GM12878 (cell line): ENCODE measurements at regions not wholly inside any gene's neighbourhood (a gene's known extent, or its start where the extent isn't known, plus 50 kb on each side); places are given as distances from the start of the nearest gene placed in this dataset.

Experiments used
- ATAC-seq: fragments of 200-7000 bp; cut with Tn5 transposase; 3 replicates; pipeline ENCODE4 v1.9.1; 2020; ENCODE audit warnings: mild to moderate bottlenecking, moderate library complexity
- BruUV-seq: library from RNA; stranded (reverse); fragments of 400-500 nt; replicated peaks from 2 replicates; lab custom pipeline; 2021; lab: Mats Ljungman, UMichigan
- CTCF ChIA-PET: fragments of 300-600 bp; sonication (Branson Sonifier 250); formaldehyde crosslinking; extraction: SDS; loops from one replicate; lab custom pipeline; 2021; ENCODE audit warnings: inconsistent platforms; lab: Yijun Ruan, JAX
- POLR2A ChIA-PET: fragments of 350-600 bp; formaldehyde crosslinking; extraction: SDS; loops from one replicate; lab custom pipeline; 2021; ENCODE audit warnings: inconsistent platforms; lab: Charles Lee
- RAD21 ChIA-PET: fragments of 300-600 bp; sonication (Branson Sonifier 250); formaldehyde crosslinking; loops from one replicate; lab custom pipeline; 2023; ENCODE audit warnings: antibody characterized with exemption; ENCODE audit not compliant: unreplicated experiment; lab: Charles Lee
- SMC1A ChIA-PET: fragments of 300-600 bp; sonication (Branson Sonifier 250); formaldehyde crosslinking; loops from one replicate; lab custom pipeline; 2023; ENCODE audit not compliant: unreplicated experiment, uncharacterized antibody; lab: Charles Lee
- DNase-seq: peaks from one replicate; pipeline ENCODE4 v3.0.0-alpha.2; 2011; ENCODE audit warnings: low read depth, low spot score
- FAIRE-seq: peaks from 3 replicates; lab custom pipeline; 2011; peaks lifted over from hg19 to GRCh38; lab: Jason Lieb, UNC
- H2AFZ ChIP-seq: 2 replicates; pipeline ENCODE4 v1.6.0; 2011; ENCODE audit warnings: low read depth, low read length, control low read depth; ENCODE audit not compliant: control insufficient read depth
- H3K27ac ChIP-seq: 2 replicates; pipeline ENCODE4 v1.5.1; 2011; ENCODE audit warnings: control low read depth; ENCODE audit not compliant: control insufficient read depth, insufficient read depth
- H3K27me3 ChIP-seq, 2 experiments: replicated peaks in 1 of 2; 2 replicates each; pipeline versions ENCODE4 v1.6.0 to v1.6.1; 2011; ENCODE audit warnings: low read length in 1 of 2; ENCODE audit not compliant: control insufficient read depth in 2 of 2, insufficient read depth in 2 of 2
- H3K36me3 ChIP-seq, 2 experiments: 2 replicates each; pipeline ENCODE4 v1.5.1; 2011; ENCODE audit warnings: low read length in 1 of 2; ENCODE audit not compliant: control insufficient read depth in 2 of 2, insufficient read depth in 2 of 2
- H3K4me1 ChIP-seq: 2 replicates; pipeline ENCODE4 v1.6.1; 2011; ENCODE audit warnings: mild to moderate bottlenecking, low read length, moderate library complexity, mixed read lengths; ENCODE audit not compliant: control insufficient read depth, insufficient read depth
- H3K4me2 ChIP-seq: 2 replicates; pipeline ENCODE4 v1.6.0; 2011; ENCODE audit warnings: control low read depth; ENCODE audit not compliant: control insufficient read depth, insufficient read depth
- H3K4me3 ChIP-seq: fragments of 200-600 bp; sonication (generic); 2 replicates; pipeline ENCODE4 v1.5.1; 2016
- H3K79me2 ChIP-seq: 2 replicates; pipeline ENCODE4 v1.6.0; 2011; ENCODE audit warnings: low read length; ENCODE audit not compliant: control insufficient read depth, insufficient read depth
- H3K9ac ChIP-seq: 2 replicates; pipeline ENCODE4 v1.8.0; 2011; ENCODE audit warnings: low read length, control low read depth, mixed read lengths; ENCODE audit not compliant: control insufficient read depth, insufficient read depth
- H3K9me3 ChIP-seq: replicated peaks from 3 replicates; pipeline ENCODE4 v1.5.1; 2011; ENCODE audit warnings: mild to moderate bottlenecking, low read length; ENCODE audit not compliant: control insufficient read depth, insufficient read depth
- H4K20me1 ChIP-seq: 2 replicates; pipeline ENCODE4 v1.6.0; 2011; ENCODE audit not compliant: control insufficient read depth, insufficient read depth
- BCL11A ChIP-seq: IDR thresholded peaks from 2 replicates; pipeline ENCODE4 v1.6.1; 2011; ENCODE audit warnings: low read depth, low read length
- CREB1 ChIP-seq: IDR thresholded peaks from 2 replicates; pipeline ENCODE4 v1.6.1; 2012; ENCODE audit warnings: low read depth, mild to moderate bottlenecking, inconsistent platforms
- CREM ChIP-seq: IDR thresholded peaks from 2 replicates; pipeline ENCODE4 v1.6.1; 2014; ENCODE audit warnings: antibody characterized with exemption, low read depth
- RUNX3 ChIP-seq: IDR thresholded peaks from 2 replicates; pipeline ENCODE4 v1.6.1; 2012; ENCODE audit warnings: low read length, inconsistent platforms
- ZNF687 ChIP-seq: fragments of 450-650 bp; IDR thresholded peaks from 2 replicates; pipeline ENCODE4 v1.6.1; 2017; ENCODE audit warnings: mild to moderate bottlenecking, moderate library complexity
- WGBS: methylation state at CpG from one replicate; pipeline ENCODE4 v1.1.6; 2016; ENCODE audit warnings: low lambda C conversion rate; ENCODE audit not compliant: insufficient replicate concordance, insufficient coverage; ENCODE audit errors: missing lambda C conversion rate; 5-methylcytosine and 5-hydroxymethylcytosine counted together
- in situ Hi-C: fragments of 300-500 bp; cut with MboI; formaldehyde crosslinking; loops from 9 replicates; pipeline ENCODE4 v1.14.3; 2018; ENCODE audit warnings: mixed read lengths
- intact Hi-C: fragments of 100-400 bp; cut with micrococcal nuclease; formaldehyde crosslinking; loops from one replicate; pipeline ENCODE4 v1.14.2; 2022; ENCODE audit not compliant: unreplicated experiment

- no peak overlapping the region for H2AFZ ChIP-seq
- ChIA-PET SMC1A (interaction anchor here (0.6 to 1.2 kb wide), 5 partner anchors 9 to 103 kb away, joined by 3 to 5 read pairs (median 3); no protein-coding TSS in a partner anchor), RAD21 (interaction anchor here (0.6 to 1.0 kb wide), 2 partner anchors 41 to 143 kb away, joined by 3 read pairs; no protein-coding TSS in a partner anchor), CTCF (no interaction called here), POLR2A (no interaction called here)
- H3K4me2 ChIP-seq = no peak overlapping the region
- ATAC-seq = peak; percentile 79
- no peak overlapping the region for H3K9ac ChIP-seq
- in situ Hi-C loops (no loop called here), intact Hi-C loops (no loop called here)
- no peaks in the 10 kb centered on the region for H3K79me2 ChIP-seq
- 24% methylated on average over 5 of the region's 5 CpGs for WGBS
- H3K4me3 ChIP-seq = no peak overlapping the region
- no peak for FAIRE-seq
- H3K27ac ChIP-seq = no peak overlapping the region
- no peak for DNase-seq
- no peaks in the 10 kb centered on the region for H4K20me1 ChIP-seq
- TF ChIP-seq CREM = peak; percentile 48; the same call in 1 of the 2 replicates
- no peak for TF ChIP-seq ZNF687
- TF ChIP-seq BCL11A = peak; percentile 53
- peak; percentile 49; the same call in 1 of the 2 replicates for TF ChIP-seq RUNX3
- peak; percentile 52; the same call in 1 of the 2 replicates for TF ChIP-seq CREB1
- H3K36me3 ChIP-seq = no peaks in the 10 kb centered on the region
- no TSS peak for BruUV-seq
- H3K27me3 ChIP-seq = no peaks in the 10 kb centered on the region
- H3K4me1 ChIP-seq = peaks cover 3% of the 10 kb centered on the region; the same call in 1 of the 2 replicates
- peaks cover 6% of the 10 kb centered on the region; the same call in 1 of the 3 replicates for H3K9me3 ChIP-seq
These were observed 827.6 kb downstream of the RNF144A start for GRCh38 chr2:7744827-7745226.
